DMS114 treated with DMSO at 0.1 percent for 48 hours (cell line): ENCODE measurements at regions not wholly inside any gene's neighbourhood (a gene's known extent, or its start where the extent isn't known, plus 50 kb on each side); places are given as distances from the start of the nearest gene placed in this dataset.
"Not testable (repeated sequence)": the region's sequence is repeated elsewhere in the genome, so short reads cannot be mapped to it uniquely, and the experiment has no call there.

ENCODE experiments used
- DNase-seq: peaks from one replicate; lab custom pipeline; 2025; ENCODE audit not compliant: unreplicated experiment; lab: John Stamatoyannopoulos, UW

DNA sequence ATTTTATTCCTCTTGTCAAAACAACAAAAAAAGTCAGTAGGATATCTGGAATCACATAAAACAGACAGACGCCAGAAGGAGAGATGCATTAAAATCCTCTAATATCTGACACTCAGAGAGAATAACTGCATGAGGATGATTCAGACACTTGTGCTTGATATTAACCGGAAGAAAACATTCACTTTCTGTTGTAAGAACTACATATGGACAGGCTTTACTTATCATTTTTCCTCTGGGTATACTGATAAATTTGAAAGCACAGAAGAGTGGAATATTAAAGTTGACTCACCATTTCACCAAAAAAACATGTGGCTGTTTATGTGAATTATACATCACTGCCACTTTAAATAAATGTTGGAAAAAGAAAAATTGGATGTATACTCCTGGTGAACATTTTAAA, 589.1 kb upstream of the CDH2 start:
- DNase-seq: no peak

DNA sequence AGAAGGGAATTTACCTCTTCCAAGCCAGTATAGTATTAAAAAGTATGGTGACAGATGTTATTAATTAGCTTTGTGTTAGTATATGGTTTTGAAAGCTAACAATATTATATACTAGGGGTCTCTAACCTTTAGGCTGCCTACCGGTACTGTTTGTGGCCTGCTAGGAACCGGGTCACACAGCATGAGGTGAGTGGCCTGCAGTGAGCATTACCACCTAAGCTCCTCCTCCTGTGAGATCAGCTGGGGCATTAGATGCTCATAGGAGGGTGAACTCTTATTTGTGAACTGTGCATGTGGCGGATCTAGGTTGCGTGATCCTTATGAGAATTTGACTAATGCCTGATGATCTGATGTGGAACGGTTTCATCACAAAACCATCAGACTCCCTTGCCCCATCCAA, 583.4 kb upstream of the CDH2 start:
- no peak for DNase-seq

DNA sequence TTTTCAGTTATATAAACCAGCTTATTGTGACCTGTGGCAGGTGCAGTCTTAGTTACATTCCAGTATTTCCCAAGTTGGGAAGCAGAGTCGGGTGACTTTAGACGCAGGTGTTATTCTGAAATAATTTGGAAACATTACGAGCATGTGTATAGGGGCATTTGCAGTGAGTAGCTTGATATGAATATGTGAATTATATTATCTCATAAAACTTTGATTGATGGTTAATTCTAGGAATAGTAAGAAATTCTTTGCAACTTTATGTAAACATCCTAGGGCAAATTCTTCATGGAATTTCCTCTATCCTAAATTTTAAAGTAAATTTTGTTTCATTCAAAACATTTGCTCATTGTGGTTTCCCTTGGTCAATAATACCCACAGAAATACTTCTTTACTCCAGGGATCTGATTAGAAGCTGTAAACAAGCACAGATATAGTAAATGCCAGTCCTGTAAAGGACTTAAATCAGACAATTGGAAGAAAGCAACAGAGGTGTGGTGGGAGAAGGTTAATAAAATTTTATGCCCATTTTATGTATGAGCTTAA, 580.6 kb upstream of the CDH2 start:
- no peak for DNase-seq

DNA sequence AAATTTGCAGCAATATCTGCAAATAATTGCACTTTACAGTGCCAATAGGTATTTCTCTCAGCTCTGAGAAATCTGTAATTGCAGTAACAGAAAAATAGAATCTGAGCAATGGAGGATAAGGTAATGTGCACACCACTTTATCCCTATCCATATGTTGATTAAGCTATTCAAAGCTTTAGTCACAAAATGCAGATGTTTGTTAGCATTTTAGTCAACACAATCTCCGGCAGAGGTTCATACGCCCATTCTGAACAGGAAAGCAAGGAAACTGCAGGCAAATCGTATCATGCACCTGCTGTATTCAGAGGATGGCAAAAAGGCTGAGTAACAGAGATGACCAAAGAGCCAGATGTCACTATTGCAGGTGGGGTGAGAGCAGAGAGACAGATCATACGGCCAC, 566.2 kb upstream of the CDH2 start:
- no peak for DNase-seq

DNA sequence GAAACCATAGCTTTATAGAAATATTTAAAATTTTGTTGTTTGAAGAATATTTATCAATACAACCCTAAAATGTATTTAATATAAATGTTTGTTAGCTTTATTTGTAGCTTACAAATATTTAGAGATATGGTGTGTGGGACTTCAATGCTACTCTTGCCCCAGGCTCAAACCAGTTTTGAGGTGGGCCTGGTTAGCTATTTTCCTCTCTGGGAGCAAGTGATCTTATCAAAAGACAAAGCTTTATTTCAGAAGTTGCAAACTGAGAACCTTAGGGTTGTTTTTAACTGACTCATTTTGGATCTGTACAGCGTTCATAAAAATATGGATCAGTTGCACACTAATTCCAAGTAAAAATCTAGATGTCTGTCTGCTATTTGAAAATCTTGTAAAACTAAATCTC, 563.6 kb upstream of the CDH2 start:
- no peak for DNase-seq

DNA sequence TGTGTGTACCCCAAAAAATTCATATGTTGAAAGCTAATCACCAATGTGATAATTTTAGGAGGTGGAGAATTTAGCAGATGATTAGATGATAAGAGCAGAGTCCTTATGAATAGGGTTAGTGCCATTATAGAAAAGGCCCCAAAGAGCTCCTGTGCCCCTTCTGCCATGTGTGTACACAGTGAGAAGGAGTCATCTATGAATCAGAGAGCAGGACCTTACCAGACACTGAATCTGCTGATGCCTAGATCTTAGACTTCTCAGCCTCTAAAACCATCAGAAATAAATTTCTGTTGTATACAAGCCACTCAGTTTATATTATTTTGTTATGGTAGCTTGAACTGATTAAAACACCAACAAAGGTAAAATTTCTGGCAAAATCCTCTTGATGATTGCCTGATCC, 560.0 kb upstream of the CDH2 start:
- DNase-seq: no peak

DNA sequence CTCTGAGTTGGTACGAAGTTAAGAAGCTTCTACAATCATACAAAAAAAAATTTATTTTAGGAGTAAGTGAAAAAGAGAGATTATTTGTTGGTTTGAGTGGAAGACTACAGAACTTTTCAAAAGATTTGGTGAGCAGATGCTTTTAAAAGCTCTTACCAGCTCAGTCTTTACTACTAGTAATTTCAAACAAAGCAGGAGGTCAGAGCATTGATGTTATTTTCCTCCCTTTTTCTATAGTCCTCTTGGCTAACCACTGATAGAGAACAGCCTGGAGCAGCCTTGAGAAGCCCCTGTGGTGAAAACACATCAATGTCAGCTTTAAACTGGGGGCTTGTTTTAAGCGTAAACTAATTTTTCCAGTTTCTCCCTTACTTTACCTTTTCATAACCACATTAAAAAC, 559.3 kb upstream of the CDH2 start:
- DNase-seq: no peak

DNA sequence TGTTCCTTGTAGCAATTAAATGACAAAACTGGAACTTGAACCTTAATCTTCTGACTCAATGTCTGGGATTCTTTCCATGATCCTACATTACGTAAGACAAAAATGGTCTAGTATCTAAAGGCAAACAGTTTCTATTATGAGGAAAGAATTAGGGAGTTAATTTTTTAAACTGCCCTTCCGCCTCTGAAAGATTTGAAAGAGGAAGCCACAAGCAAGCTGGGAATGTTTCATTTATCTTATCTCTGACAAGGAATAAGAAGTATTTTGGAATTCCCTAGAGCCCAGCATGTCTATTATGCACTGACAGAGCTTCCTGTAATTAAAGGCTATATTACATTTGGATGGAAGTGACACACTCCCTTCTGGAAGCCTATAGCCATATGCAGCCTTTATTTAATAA, 558.8 kb upstream of the CDH2 start:
- no peak for DNase-seq

DNA sequence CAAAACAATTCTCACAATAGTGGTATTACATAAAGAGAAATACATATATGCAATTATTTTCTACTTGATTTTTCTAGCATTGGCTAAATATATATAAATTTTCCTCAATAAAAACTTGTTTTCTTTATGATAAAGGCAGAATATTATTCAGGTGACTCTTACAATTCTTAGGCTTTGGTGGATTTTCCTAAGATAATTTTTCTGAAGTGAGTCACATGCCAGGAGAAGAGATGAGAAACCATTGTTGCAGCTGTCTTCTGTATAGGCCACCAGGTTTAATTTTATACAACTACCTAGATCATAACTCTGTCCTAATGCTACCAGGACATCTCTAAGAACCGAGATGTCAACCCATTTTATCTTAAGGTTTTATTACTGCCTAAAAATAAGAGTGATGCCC, 552.4 kb upstream of the CDH2 start:
- no peak for DNase-seq

DNA sequence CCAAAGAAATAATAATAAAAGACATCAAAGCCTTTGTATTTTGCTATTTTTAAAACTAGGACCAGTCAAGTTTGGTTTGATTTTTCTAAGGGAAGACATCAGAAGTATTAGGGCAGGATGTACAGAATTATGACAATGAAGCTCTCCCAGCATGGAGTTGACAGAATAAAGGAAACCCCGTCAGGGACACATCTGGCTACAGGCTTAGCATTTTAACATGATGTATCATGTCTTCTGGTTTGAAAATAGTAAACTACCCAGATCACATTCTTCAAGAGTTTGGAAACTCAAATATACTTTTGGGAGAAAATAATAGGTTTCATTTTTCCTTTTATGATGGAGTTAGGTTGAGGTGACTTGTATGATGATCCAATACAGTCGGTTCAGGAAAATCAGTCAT, 552.0 kb upstream of the CDH2 start:
- DNase-seq: no peak

DNA sequence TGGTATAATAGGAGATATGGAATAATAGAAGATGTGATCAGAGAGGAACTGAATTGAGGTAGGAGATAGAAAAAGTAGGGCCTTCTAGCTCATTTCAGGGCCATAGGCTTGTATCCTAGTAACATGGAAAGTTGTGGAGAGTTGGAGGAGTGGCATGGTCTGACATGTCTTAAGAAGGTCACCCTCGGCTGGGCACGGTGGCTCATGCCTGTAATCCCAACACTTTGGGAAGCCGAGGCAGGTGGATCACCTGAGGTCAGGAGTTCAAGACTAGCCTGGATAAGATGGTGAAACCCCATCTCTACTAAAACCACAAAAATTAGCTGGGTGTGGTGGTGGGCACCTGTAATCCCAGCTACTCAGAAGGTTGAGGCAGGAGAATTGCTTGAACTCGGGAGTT, 550.3 kb upstream of the CDH2 start:
- DNase-seq: not testable (repeated sequence)

DNA sequence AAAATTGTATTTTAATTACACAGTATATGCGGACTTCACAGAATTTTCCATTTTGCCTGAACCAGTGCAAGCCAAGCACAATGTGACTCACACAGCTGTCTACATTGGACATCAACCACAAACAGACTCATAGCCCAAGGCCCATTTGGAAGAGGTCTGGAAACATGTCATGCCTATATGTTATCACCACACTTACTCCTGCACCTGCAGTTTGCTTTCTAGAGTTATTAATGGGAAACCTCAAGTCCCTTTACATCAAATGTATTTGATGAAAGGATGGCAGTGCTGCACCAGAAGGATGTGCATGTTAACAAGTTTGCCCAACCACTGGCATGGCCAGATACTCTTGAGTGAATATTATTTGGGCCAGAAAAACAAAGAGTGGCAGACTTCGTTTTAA, 548.9 kb upstream of the CDH2 start:
- DNase-seq: no peak

DNA sequence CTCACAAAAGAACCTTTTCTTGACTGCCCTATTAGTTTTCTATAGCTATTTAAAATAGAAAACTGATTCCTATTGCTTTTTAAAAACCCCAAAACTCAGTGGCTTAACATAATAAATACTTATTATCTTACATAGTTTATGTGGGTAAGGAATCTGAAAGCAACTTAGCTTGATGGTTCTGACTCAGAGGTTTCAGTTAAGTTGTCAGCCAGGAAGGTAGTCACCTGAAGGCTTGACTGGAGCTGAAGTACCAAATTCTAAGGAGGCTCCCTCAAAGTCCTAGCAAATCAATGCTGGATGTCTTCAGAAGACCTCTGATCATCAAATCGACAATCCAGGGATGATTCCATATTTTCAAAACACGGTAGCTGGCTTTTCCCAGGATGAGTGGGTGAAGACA, 546.6 kb upstream of the CDH2 start:
- no peak for DNase-seq

DNA sequence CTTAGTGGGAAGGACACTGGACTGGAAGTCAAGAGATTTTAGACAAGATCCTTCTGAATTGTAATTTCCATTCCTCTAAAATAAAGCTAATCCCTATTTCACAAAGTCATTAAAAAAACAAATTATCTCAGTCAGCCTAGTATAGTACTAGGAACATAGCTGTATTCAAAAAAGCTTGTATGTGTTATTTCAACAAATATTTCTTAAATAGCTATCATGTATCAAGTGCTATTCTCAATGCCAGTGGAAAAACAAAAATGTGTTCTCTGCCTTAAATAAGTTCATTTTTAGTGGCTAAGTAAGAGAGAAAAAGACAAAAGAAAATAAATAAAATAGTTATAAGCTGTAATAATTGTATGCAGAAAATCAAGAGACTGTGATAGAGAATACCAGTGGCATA, 541.8 kb upstream of the CDH2 start:
- no peak for DNase-seq

DNA sequence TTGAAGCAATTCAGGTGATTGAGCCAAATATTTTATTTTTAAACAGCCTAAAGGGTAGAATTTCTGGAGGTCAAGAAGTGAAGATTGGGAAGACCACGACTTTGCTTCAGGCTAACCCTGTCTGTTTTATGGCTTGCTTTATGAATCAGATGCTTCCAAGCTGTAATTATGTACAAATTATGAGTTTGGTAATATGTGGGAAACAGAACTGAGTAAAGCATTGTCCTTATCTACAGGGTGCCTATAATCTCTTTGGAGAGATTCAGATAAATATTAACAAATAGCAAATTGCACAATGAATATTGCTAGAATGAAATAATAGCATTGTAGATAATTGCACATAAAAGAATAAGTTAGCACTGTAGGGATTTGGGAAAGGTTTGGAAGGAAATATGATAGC, 539.4 kb upstream of the CDH2 start:
- DNase-seq: no peak

DNA sequence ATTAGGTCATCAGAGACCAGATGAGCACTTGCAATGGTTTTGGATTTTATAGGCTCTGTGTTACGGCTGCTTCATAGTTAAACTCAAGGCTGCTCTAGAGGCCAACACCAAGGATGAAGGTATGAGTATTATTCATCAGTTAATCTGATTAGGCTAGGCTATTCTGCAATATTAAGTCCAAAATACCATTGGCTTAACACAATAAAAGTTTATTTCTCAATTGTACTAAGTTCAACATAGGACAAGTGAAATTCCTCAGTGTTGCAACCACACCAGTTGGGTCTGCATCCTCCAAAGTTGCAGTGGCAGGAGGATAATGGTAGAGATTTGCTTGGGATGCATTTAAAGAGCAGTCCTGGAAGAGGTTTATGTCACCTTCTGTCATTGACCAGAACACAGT, 538.3 kb upstream of the CDH2 start:
- DNase-seq: no peak

DNA sequence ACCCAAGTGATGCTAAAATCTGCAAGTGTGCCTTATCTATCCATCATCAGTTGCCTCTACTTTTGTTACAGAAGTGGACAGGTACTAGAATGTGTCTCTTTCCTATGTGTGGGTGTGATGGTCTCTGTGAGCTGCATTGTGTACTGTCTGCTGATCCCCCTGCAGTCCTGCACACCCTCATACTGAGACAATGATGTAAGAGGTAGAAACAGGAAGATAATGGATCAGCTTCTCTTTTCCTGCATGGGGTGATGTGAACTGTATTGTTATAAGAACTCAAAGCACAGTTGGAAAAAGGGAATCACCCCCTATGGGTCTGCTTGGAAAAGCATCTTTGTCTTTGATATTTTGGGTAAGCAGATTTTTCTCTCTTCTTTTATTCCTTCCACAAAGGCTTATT, 537.6 kb upstream of the CDH2 start:
- DNase-seq: no peak

DNA sequence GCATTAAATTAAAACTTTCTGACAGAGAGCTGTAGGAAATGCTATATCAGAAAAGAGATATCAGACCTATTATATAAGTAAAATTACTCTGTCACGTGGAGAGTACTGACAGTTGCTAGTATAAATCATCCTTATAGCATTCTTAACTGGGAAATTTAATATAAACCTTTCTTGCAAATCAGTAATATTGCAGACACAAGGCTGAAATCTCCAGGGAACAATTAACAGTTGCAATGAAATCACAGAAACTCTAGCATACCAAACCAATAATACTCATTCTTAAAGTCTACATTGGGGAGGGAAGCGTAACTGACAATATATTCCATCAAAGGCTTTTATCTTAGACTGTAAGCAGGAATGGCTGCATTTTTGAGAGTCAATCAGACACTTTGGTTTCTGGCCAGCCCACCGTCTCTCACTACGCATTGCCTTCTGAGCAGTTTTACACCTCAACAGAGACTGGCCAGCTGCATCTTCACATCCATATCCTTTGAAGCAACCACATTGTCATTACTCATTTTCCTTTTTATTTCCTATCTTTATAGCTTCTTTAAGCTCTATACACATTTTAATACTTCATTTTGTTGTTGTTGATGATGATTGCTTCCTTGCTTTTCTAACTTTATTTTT, 536.0 kb upstream of the CDH2 start:
- no peak for DNase-seq

DNA sequence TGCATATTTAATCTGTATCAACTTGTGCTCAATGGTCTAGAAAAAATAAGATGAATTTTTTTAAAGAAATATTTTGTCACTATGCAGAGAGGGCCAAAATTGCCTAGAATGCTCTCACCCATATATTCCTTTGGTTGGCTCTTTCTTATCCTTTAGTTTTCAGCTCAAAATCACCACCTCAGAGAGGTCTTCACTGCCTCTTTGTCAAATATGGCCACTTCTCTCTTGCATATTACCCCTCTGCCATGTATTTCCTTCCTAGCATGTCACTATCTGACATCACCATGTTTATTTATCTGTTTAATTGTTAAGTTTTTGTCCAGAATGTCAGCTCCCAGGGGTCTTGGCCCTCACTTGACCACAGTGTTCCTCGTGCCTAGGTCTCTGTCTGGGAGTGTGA, 535.2 kb upstream of the CDH2 start:
- DNase-seq: no peak

DNA sequence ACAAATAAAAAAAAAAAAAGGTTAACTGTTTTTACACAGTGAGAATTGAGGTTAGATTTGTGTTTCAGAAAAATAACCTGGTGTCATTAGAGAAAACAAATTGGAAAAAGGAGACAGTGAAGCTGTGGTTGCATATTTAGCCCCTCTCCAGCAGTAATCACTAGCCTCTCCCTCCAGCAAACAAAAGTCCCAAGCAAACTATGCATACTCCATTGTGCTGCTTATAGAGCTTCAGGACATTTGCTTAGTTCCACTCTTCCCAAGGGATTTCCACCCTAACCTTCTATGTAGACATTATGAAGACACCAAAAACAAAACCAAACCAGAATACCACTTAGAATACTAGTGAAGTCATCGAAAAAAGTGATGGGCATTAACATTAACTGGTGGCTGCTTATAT, 534.2 kb upstream of the CDH2 start:
- no peak for DNase-seq

DNA sequence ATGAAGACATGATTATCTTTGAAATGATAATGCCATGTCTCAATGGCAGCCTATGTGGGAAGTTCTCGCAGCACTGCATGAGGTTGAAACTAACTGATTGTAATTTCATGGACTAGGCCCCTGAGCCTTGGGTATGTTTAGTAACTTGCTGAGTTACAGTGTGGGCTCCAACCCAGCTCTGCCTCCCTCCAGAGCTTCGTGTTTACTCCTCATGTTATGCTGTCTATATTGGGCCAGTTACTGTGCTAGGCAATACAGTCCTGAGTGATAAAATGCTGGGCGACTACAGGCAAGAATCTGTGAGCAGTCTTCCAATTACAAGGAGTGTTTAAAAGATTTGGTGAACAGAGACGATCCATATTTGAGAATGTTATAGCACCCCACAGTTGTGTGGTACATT, 530.1 kb upstream of the CDH2 start:
- DNase-seq: no peak

DNA sequence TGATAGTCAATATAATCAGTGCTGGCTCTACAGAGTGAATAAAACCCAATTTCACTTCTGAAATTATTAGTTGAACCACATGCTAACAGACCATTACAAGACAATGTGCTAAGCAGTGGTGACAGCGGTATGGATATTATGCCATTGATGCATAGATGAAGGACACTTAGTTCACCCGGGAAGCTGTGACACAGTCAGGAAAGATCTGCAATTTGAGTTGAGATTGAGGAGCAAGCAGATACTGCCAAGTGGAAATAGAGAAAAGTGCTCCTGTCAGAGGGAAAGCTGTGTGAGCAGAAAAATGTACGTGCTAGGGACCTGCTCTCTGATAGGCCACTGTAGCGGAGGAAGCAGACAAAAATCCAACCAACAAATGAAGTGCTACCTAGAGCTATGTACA, 529.5 kb upstream of the CDH2 start:
- DNase-seq: no peak

DNA sequence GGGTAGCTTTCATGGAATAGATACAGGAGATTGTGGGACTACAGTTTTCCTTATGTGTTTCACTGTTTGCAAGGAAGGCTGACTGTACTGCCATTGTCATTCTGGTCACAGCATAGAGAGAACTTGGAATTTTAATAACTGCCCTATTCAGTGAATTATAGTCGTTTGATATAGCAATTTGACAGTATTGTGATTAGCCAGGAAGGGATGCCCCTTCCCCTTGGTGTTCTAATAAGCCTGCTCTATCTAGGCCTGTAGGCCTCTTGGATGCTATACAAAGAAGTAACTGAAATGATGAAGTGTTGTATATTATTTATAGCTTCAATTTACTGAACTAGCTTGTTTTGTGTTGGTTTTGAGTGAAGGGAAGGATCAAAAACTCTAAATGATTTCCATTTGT, 528.6 kb upstream of the CDH2 start:
- DNase-seq: no peak

DNA sequence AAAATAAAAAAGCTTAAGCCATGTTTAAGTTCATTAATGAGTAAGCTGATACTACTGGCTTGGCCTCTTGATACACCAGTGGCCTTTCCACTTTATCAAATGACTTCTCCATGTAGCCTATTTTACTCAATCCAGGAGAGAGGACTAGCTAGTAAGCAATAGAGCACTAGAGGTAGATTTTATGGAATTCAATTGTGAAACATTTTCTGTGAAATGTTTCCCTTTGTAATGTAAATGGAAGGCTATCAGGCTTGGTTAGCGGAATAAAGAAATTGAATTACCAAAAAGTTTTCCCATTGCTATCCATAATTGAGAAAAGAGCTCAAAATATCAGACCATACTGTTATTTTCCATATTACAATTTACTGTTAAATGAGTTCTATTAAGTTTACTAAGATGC, 515.4 kb upstream of the CDH2 start:
- DNase-seq: no peak
